ENCODE measurements at regions not wholly inside any gene's neighbourhood (a gene's known extent, or its start where the extent isn't known, plus 50 kb on each side); places are given as distances from the start of the nearest gene placed in this dataset.

GRCh38 chr18:56026509-56026908 is 438.5 kb upstream of the TCF4 start:
- Histone ChIP-seq H3K4me3 (no peak overlapping the region), H3K36me3 (no peaks in the 10 kb centered on the region), H3K9me3 (no peaks in the 10 kb centered on the region), H3K4me1 (replicated peaks) (no peaks in the 10 kb centered on the region), H3K27me3 (replicated peaks; ENCODE audit: insufficient read depth) (no peaks in the 10 kb centered on the region), H3K27ac (no peak overlapping the region)
- DNase-seq (ENCODE audit: low spot score): no peak
- WGBS: 30% methylated on average over 2 of the region's 2 CpGs
- no peak for TF ChIP-seq POLR2A (IDR thresholded peaks at IDR 0.05)
- TF ChIP-seq POLR2AphosphoS5 (IDR thresholded peaks at IDR 0.05): no peak
- TF ChIP-seq, protein P1, sequence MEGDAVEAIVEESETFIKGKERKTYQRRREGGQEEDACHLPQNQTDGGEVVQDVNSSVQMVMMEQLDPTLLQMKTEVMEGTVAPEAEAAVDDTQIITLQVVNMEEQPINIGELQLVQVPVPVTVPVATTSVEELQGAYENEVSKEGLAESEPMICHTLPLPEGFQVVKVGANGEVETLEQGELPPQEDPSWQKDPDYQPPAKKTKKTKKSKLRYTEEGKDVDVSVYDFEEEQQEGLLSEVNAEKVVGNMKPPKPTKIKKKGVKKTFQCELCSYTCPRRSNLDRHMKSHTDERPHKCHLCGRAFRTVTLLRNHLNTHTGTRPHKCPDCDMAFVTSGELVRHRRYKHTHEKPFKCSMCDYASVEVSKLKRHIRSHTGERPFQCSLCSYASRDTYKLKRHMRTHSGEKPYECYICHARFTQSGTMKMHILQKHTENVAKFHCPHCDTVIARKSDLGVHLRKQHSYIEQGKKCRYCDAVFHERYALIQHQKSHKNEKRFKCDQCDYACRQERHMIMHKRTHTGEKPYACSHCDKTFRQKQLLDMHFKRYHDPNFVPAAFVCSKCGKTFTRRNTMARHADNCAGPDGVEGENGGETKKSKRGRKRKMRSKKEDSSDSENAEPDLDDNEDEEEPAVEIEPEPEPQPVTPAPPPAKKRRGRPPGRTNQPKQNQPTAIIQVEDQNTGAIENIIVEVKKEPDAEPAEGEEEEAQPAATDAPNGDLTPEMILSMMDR (IDR thresholded peaks at IDR 0.05): no peak
- intact Hi-C loops (cut with DNase I): no loop called here

- H3K4me3 ChIP-seq: no peak overlapping the region
- H3K9me3 ChIP-seq: no peaks in the 10 kb centered on the region
- no peaks in the 10 kb centered on the region for H3K4me1 ChIP-seq (replicated peaks)
- intact Hi-C loops (cut with DNase I): no loop called here
- H3K27me3 ChIP-seq (replicated peaks; ENCODE audit: insufficient read depth): no peaks in the 10 kb centered on the region
- no peaks in the 10 kb centered on the region for H3K36me3 ChIP-seq
- no peak for DNase-seq (ENCODE audit: low spot score)
- 92% methylated on average over 1 of the region's 1 CpG for WGBS
- TF ChIP-seq POLR2A (IDR thresholded peaks at IDR 0.05) (no peak), POLR2AphosphoS5 (IDR thresholded peaks at IDR 0.05) (no peak)
- TF ChIP-seq, protein P1 (IDR thresholded peaks at IDR 0.05): no peak
- no peak overlapping the region for H3K27ac ChIP-seq
Measured at GRCh38 chr18:56021809-56022195, 433.8 kb upstream of the TCF4 start.

DNA sequence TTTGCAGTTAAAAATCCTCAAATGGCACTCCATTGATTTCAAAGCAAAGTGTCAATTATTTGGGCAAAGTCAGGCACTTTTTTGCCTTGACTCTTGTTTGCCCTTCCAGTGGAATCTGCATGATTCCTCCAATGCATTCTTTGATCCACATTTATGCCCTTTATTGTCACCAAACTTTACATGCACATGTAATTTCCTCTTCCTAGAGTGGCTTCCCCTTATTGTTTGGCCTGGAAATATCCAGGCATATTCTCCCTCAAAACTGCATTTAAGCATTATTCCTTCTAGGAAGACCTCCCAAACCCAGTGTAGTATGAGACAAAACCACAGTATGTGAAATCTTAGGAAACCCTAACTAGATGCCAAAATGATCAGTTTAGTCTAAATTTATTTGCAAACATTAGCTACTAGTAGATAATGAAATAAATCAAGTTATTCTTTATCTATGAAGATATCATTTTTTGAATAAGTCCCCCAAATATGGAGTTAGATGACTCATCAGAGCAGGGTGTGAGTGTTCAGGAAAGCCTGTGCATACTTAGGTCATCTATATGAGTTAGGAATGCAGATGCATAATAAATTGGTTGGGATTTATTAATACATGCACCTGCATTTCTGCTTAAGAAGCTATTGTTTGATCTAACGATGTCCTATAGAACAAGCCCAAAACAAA is 433.3 kb upstream of the TCF4 start:
- TF ChIP-seq POLR2A (IDR thresholded peaks at IDR 0.05) (no peak), POLR2AphosphoS5 (IDR thresholded peaks at IDR 0.05) (no peak)
- TF ChIP-seq, protein P1 (IDR thresholded peaks at IDR 0.05): no peak
- no peak for DNase-seq (ENCODE audit: low spot score)
- H3K27ac ChIP-seq: no peak overlapping the region
- no peaks in the 10 kb centered on the region for H3K9me3 ChIP-seq
- no peaks in the 10 kb centered on the region for H3K36me3 ChIP-seq
- H3K4me3 ChIP-seq: no peak overlapping the region
- no peaks in the 10 kb centered on the region for H3K4me1 ChIP-seq (replicated peaks)
- H3K27me3 ChIP-seq (replicated peaks; ENCODE audit: insufficient read depth): no peaks in the 10 kb centered on the region
- 77% methylated on average over 1 of the region's 1 CpG for WGBS
- intact Hi-C loops (cut with DNase I): no loop called here

GRCh38 chr18:56019908-56020307 is 431.9 kb upstream of the TCF4 start:
- Histone ChIP-seq H3K27ac (no peak overlapping the region), H3K4me1 (replicated peaks) (no peaks in the 10 kb centered on the region), H3K27me3 (replicated peaks; ENCODE audit: insufficient read depth) (no peaks in the 10 kb centered on the region), H3K36me3 (no peaks in the 10 kb centered on the region), H3K4me3 (no peak overlapping the region), H3K9me3 (no peaks in the 10 kb centered on the region)
- no peak for DNase-seq (ENCODE audit: low spot score)
- TF ChIP-seq POLR2A (IDR thresholded peaks at IDR 0.05) (no peak), POLR2AphosphoS5 (IDR thresholded peaks at IDR 0.05) (no peak)
- TF ChIP-seq, protein P1 (IDR thresholded peaks at IDR 0.05): no peak
- intact Hi-C loops (cut with DNase I): no loop called here
- WGBS: 85% methylated on average over 5 of the region's 5 CpGs

DNA sequence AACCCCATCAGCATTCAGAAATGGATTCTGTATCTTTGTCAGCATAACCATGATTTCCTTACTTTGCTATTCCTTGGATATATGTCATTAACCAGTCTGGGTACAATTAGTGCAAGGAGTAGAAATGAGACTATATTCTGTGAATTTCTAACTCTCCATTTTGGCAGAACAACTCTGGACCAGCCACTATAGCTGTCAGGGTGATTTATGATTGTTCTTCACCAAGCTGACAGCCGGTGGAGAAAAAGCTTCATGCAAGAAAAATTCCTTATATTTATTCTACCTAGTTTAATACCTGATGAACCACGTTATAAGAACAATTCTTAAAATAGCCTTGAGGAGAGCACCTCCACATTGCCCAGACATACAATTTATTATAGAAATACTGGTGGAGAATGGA is 431.2 kb upstream of the TCF4 start:
- no peak for DNase-seq (ENCODE audit: low spot score)
- Histone ChIP-seq H3K4me3 (no peak overlapping the region), H3K36me3 (no peaks in the 10 kb centered on the region), H3K9me3 (no peaks in the 10 kb centered on the region), H3K27ac (no peak overlapping the region), H3K27me3 (replicated peaks; ENCODE audit: insufficient read depth) (no peaks in the 10 kb centered on the region), H3K4me1 (replicated peaks) (no peaks in the 10 kb centered on the region)
- TF ChIP-seq POLR2AphosphoS5 (IDR thresholded peaks at IDR 0.05) (no peak), POLR2A (IDR thresholded peaks at IDR 0.05) (no peak)
- TF ChIP-seq, protein P1 (IDR thresholded peaks at IDR 0.05): no peak
- 54% methylated on average over 2 of the region's 2 CpGs for WGBS
- intact Hi-C loops (cut with DNase I): no loop called here

All from prostate gland (tissue), 2 donors.